ENCODE measurements at regions not wholly inside any gene's neighbourhood (a gene's known extent, or its start where the extent isn't known, plus 50 kb on each side); places are given as distances from the start of the nearest gene placed in this dataset.

GRCh38 chr22:19608003-19608690 lies 83.9 kb upstream of the CLDN5 start (continued):
- TF ChIP-seq CBFB (CRISPR knock-in tag; IDR thresholded peaks at IDR 0.05) (peak; percentile 0), FOXM1 (IDR thresholded peaks at IDR 0.05; ENCODE audit: low read depth) (no peak), FOXM1 (CRISPR knock-in tag; IDR thresholded peaks at IDR 0.05; ENCODE audit: low read depth) (0 out of 2 replicates have a peak, but pooled peaks have one; percentile 30), RBBP5 (IDR thresholded peaks at IDR 0.05; ENCODE audit: borderline replicate concordance, insufficient read depth, low read length, poor library complexity, severe bottlenecking) (peak; percentile 12), NELFE (IDR thresholded peaks at IDR 0.05; ENCODE audit: insufficient read depth, insufficient read length) (no peak), ILF3 (IDR thresholded peaks at IDR 0.05; ENCODE audit: borderline replicate concordance) (no peak), TEAD4 (IDR thresholded peaks at IDR 0.05; ENCODE audit: low read length) (0 out of 2 replicates have a peak, but pooled peaks have one; percentile 12), TEAD4 (CRISPR knock-in tag; IDR thresholded peaks at IDR 0.05; ENCODE audit: borderline replicate concordance) (no peak), RBM39 (optimal IDR thresholded peaks at IDR 0.05; ENCODE audit: low read depth, low read length) (peak; percentile 76), MLLT1 (IDR thresholded peaks at IDR 0.05) (no peak), TEAD2 (tag; IDR thresholded peaks at IDR 0.05) (0 out of 2 replicates have a peak, but pooled peaks have one; percentile 19), HBP1 (CRISPR knock-in tag; IDR thresholded peaks at IDR 0.05) (no peak), KDM1A (IDR thresholded peaks at IDR 0.05) (no peak)
- TF ChIP-seq, protein P1, sequence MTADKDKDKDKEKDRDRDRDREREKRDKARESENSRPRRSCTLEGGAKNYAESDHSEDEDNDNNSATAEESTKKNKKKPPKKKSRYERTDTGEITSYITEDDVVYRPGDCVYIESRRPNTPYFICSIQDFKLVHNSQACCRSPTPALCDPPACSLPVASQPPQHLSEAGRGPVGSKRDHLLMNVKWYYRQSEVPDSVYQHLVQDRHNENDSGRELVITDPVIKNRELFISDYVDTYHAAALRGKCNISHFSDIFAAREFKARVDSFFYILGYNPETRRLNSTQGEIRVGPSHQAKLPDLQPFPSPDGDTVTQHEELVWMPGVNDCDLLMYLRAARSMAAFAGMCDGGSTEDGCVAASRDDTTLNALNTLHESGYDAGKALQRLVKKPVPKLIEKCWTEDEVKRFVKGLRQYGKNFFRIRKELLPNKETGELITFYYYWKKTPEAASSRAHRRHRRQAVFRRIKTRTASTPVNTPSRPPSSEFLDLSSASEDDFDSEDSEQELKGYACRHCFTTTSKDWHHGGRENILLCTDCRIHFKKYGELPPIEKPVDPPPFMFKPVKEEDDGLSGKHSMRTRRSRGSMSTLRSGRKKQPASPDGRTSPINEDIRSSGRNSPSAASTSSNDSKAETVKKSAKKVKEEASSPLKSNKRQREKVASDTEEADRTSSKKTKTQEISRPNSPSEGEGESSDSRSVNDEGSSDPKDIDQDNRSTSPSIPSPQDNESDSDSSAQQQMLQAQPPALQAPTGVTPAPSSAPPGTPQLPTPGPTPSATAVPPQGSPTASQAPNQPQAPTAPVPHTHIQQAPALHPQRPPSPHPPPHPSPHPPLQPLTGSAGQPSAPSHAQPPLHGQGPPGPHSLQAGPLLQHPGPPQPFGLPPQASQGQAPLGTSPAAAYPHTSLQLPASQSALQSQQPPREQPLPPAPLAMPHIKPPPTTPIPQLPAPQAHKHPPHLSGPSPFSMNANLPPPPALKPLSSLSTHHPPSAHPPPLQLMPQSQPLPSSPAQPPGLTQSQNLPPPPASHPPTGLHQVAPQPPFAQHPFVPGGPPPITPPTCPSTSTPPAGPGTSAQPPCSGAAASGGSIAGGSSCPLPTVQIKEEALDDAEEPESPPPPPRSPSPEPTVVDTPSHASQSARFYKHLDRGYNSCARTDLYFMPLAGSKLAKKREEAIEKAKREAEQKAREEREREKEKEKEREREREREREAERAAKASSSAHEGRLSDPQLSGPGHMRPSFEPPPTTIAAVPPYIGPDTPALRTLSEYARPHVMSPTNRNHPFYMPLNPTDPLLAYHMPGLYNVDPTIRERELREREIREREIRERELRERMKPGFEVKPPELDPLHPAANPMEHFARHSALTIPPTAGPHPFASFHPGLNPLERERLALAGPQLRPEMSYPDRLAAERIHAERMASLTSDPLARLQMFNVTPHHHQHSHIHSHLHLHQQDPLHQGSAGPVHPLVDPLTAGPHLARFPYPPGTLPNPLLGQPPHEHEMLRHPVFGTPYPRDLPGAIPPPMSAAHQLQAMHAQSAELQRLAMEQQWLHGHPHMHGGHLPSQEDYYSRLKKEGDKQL (CRISPR knock-in tag; IDR thresholded peaks at IDR 0.05; ENCODE audit: borderline replicate concordance), result 0 out of 2 replicates have a peak, but pooled peaks have one; percentile 59
- TF ChIP-seq, protein P2, sequence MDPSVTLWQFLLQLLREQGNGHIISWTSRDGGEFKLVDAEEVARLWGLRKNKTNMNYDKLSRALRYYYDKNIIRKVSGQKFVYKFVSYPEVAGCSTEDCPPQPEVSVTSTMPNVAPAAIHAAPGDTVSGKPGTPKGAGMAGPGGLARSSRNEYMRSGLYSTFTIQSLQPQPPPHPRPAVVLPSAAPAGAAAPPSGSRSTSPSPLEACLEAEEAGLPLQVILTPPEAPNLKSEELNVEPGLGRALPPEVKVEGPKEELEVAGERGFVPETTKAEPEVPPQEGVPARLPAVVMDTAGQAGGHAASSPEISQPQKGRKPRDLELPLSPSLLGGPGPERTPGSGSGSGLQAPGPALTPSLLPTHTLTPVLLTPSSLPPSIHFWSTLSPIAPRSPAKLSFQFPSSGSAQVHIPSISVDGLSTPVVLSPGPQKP (CRISPR knock-in tag; IDR thresholded peaks at IDR 0.05), result no peak
- TF ChIP-seq, protein P3, sequence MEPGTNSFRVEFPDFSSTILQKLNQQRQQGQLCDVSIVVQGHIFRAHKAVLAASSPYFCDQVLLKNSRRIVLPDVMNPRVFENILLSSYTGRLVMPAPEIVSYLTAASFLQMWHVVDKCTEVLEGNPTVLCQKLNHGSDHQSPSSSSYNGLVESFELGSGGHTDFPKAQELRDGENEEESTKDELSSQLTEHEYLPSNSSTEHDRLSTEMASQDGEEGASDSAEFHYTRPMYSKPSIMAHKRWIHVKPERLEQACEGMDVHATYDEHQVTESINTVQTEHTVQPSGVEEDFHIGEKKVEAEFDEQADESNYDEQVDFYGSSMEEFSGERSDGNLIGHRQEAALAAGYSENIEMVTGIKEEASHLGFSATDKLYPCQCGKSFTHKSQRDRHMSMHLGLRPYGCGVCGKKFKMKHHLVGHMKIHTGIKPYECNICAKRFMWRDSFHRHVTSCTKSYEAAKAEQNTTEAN (CRISPR knock-in tag; IDR thresholded peaks at IDR 0.05), result no peak
